ENCODE measurements at regions not wholly inside any gene's neighbourhood (a gene's known extent, or its start where the extent isn't known, plus 50 kb on each side); places are given as distances from the start of the nearest gene placed in this dataset.

DNA sequence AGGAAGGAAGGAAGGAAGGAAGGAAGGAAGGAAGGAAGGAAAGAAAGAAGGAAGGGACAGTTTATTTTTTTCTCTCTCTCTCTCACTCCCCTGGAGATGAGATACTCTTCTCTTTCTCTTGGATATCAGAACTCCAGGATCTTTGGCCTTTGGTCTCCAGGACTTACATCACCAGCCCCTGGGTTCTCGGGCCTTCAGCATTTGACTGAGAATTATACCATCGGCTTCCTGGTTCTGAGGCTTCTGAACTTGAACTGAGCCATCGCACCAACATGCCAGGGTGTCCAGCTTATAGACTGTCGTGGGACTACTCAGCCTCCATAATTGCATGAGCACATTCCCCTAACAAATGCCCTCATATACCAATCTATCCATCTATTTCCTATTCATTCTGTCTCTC is 69.4 kb upstream of the NRSN1 start:
- 95 to 99% methylated on average over 4 of the region's 4 CpGs for WGBS, 2 donors
- no peaks in the 10 kb centered on the region for H3K36me3 ChIP-seq
- no peak overlapping the region for H3K27ac ChIP-seq

DNA sequence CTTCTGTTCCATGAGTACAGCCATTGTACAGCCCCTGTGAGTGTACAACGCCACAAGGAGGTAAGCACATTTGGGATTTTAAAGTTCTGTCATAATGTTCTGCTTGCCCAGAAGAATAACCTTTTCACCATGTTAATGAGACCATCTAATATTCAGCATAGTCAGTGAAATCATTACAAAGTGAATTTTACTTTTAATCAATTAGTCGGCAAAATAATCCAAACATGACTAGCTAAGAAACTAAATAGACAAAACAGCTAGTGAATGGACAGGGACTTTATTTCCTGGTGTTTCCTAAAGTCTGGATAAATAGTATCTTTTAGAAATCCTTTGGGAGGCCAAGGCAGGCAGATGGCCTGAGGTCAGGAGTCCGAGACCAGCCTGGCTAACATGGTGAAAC is 69.0 kb upstream of the NRSN1 start:
- intact Hi-C loops (cut with DNase I): no loop called here

More for the DNA sequence above, 69.4 kb upstream of the NRSN1 start:
- no peaks in the 10 kb centered on the region for H3K9me3 ChIP-seq
- no peak for DNase-seq
- no peak overlapping the region for H3K4me3 ChIP-seq (replicated peaks in 1 of 3)
- TF ChIP-seq POLR2A (IDR thresholded peaks at IDR 0.05) (no peak), CTCF (IDR thresholded peaks at IDR 0.05) (no peak)
- no peaks in the 10 kb centered on the region for H3K4me1 ChIP-seq
- intact Hi-C loops (cut with DNase I): no loop called here
- no peaks in the 10 kb centered on the region for H3K27me3 ChIP-seq

DNA sequence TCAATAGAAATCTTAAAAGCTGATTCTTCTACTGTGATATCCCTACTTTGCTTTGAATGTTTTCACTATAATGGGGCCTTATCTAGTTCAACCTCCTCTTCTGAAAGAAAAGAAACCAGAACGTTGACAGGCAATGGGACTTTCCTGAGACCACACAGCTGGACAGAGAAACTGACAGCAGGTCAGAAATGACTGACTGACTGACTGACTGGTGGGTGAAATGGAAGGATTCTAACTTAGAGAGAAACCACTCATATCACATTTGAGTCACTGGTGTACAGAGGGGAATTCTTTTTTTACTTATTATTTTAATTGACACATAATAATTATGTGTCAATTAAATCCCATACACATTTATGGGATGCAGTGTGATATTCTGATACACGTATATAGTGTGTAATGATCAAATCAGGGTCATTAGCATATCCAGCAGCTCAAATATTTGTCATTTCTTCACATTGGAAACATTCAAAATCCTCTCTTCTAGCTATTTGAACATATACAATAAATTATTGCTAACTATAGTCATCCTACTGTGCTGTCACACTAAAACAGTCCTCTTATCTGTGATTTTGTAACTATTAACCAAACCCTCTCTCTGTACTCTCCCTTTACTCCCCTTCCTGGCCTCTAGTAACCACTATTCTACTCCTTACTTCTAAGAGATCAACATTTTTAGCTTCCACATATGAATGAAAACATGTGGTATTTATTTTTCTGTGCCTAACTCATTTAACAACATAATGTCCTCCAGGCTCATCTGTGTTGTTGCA is 64.8 kb upstream of the NRSN1 start:
- WGBS, 2 donors: 78 to 82% methylated on average over 2 of the region's 2 CpGs
- Histone ChIP-seq H3K27ac (no peak overlapping the region), H3K4me3 (replicated peaks in 1 of 3) (no peak overlapping the region), H3K9me3 (no peaks in the 10 kb centered on the region), H3K4me1 (no peaks in the 10 kb centered on the region), H3K27me3 (no peaks in the 10 kb centered on the region), H3K36me3 (no peaks in the 10 kb centered on the region)
- DNase-seq: no peak
- intact Hi-C loops (cut with DNase I): loop anchor here (5.0 to 10.0 kb wide), 3 partner anchors 146 to 334 kb away; no protein-coding TSS in a partner anchor
- TF ChIP-seq POLR2A (IDR thresholded peaks at IDR 0.05) (no peak), CTCF (IDR thresholded peaks at IDR 0.05) (no peak)

More for the DNA sequence above, 69.0 kb upstream of the NRSN1 start:
- DNase-seq: no peak
- no peaks in the 10 kb centered on the region for H3K9me3 ChIP-seq
- TF ChIP-seq POLR2A (IDR thresholded peaks at IDR 0.05) (no peak), CTCF (IDR thresholded peaks at IDR 0.05) (no peak)
- no peaks in the 10 kb centered on the region for H3K27me3 ChIP-seq
- no peak overlapping the region for H3K27ac ChIP-seq
- H3K36me3 ChIP-seq: no peaks in the 10 kb centered on the region
- no peak overlapping the region for H3K4me3 ChIP-seq (replicated peaks in 1 of 3)
- 90 to 93% methylated on average over 3 of the region's 3 CpGs for WGBS, 2 donors
- H3K4me1 ChIP-seq: no peaks in the 10 kb centered on the region

- intact Hi-C loops (cut with DNase I): loop anchor here (5.0 to 10.0 kb wide), 3 partner anchors 143 to 331 kb away; no protein-coding TSS in a partner anchor
- Histone ChIP-seq H3K4me3 (replicated peaks in 1 of 3) (no peak overlapping the region), H3K27me3 (no peaks in the 10 kb centered on the region), H3K4me1 (peaks cover 8 to 11% of the 10 kb centered on the region in 2 donors), H3K27ac (no peak overlapping the region), H3K9me3 (no peaks in the 10 kb centered on the region), H3K36me3 (no peaks in the 10 kb centered on the region)
- DNase-seq: peak; percentile 29 to 47
- TF ChIP-seq CTCF (IDR thresholded peaks at IDR 0.05) (peak in 4 of 6 experiments; percentile 55 to 87 (median 74)), POLR2A (IDR thresholded peaks at IDR 0.05) (no peak)
- WGBS, 2 donors: 9 to 23% methylated on average over 1 of the region's 1 CpG
Observed at GRCh38 chr6:24064106-24064505, 61.9 kb upstream of the NRSN1 start.

- H3K9me3 ChIP-seq: no peaks in the 10 kb centered on the region
- intact Hi-C loops (cut with DNase I): loop anchor here (5.0 to 10.0 kb wide), 3 partner anchors 142 to 330 kb away; no protein-coding TSS in a partner anchor
- TF ChIP-seq POLR2A (IDR thresholded peaks at IDR 0.05): no peak
- no peaks in the 10 kb centered on the region for H3K36me3 ChIP-seq
- no peaks in the 10 kb centered on the region for H3K27me3 ChIP-seq
- peaks cover 11% of the 10 kb centered on the region in 2 donors for H3K4me1 ChIP-seq
- H3K27ac ChIP-seq: no peak overlapping the region
- DNase-seq: no peak
- no peak overlapping the region for H3K4me3 ChIP-seq (replicated peaks in 1 of 3)
- 39 to 59% methylated on average over 1 of the region's 1 CpG for WGBS, 2 donors
Observed at GRCh38 chr6:24064832-24065231, 61.2 kb upstream of the NRSN1 start.

All from thyroid gland (tissue), 4 donors.